ENCODE measurements at regions not wholly inside any gene's neighbourhood (a gene's known extent, or its start where the extent isn't known, plus 50 kb on each side); places are given as distances from the start of the nearest gene placed in this dataset.
"Not testable (repeated sequence)": the region's sequence is repeated elsewhere in the genome, so short reads cannot be mapped to it uniquely, and the experiment has no call there.

DNA sequence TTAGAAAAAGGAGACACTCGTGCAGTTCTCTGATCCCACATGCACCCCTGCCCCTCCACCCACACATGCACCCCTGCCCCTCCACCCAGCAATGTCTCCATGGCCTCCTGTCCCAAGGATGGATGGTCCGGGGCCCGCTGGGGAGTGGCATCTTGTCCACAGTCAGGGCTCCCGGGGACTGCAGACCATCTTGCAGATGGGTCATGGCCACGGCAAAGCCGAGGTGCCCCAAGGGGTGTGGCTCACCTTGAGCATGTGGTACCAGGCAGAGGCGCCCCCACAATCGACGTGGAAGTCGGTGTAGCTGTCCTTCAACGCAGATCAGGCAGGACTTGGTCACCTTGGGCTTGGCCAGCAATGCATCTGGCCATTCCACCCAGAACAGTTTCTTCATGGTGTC is 216.7 kb downstream of the TUBA3C start:
- no peaks in the 10 kb centered on the region for H3K9me3 ChIP-seq
- H3K4me1 Mint-ChIP-seq (ENCODE audit: low read depth, unreplicated experiment): no peaks in the 10 kb centered on the region
- TF ChIP-seq, protein P1, sequence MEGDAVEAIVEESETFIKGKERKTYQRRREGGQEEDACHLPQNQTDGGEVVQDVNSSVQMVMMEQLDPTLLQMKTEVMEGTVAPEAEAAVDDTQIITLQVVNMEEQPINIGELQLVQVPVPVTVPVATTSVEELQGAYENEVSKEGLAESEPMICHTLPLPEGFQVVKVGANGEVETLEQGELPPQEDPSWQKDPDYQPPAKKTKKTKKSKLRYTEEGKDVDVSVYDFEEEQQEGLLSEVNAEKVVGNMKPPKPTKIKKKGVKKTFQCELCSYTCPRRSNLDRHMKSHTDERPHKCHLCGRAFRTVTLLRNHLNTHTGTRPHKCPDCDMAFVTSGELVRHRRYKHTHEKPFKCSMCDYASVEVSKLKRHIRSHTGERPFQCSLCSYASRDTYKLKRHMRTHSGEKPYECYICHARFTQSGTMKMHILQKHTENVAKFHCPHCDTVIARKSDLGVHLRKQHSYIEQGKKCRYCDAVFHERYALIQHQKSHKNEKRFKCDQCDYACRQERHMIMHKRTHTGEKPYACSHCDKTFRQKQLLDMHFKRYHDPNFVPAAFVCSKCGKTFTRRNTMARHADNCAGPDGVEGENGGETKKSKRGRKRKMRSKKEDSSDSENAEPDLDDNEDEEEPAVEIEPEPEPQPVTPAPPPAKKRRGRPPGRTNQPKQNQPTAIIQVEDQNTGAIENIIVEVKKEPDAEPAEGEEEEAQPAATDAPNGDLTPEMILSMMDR (IDR thresholded peaks at IDR 0.05; ENCODE audit: insufficient read depth in 1 of 2, low read depth in 1 of 2, low read length in 1 of 2, severe bottlenecking in 1 of 2, unreplicated experiment in 1 of 2): no peak
- no peaks in the 10 kb centered on the region for H3K4me1 ChIP-seq
- CTCF ChIA-PET: no interaction called here
- no peak overlapping the region for H3K27ac Mint-ChIP-seq (ENCODE audit: unreplicated experiment)
- intact Hi-C loops (cut with micrococcal nuclease; ENCODE audit: unreplicated experiment): no loop called here
- BruUV-seq (replicated peaks): no TSS peak
- no peak overlapping the region for H3K4me3 Mint-ChIP-seq (ENCODE audit: unreplicated experiment)
- no peak overlapping the region for H3K4me3 ChIP-seq (ENCODE audit: low read depth, low read length)
- no peaks in the 10 kb centered on the region for H3K9me3 Mint-ChIP-seq (ENCODE audit: unreplicated experiment)
- H3K36me3 ChIP-seq (ENCODE audit: control insufficient read depth, insufficient read depth, low read length): no peaks in the 10 kb centered on the region
- POLR2A ChIA-PET: no interaction called here
- DNase-seq: no peak
- no peaks in the 10 kb centered on the region for H3K27me3 ChIP-seq (replicated peaks; ENCODE audit: control insufficient read depth, insufficient read depth, low read length)
- H3K27me3 Mint-ChIP-seq (ENCODE audit: insufficient read depth, unreplicated experiment): no peaks in the 10 kb centered on the region
- H3K36me3 Mint-ChIP-seq (ENCODE audit: insufficient read depth, unreplicated experiment): no peaks in the 10 kb centered on the region

DNA sequence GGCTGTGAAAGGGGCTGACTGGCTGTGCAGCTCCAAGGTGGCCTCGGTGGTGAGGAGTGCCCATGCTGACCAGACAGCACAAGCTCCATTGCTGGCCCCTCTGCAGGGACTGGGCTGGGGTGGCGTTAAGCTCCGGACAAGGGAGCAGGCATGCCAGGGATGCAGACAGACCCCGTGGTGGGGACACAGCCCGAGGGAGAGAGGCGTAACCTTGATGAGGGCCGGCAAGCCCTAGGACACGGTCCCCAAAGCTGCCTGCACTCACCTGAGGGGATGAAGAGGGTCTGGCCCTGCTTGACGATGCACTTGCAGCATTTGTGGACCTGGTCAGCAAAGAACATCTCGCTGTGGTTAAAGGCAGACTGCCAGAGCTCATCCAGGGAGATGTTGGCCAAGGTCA is 217.9 kb downstream of the TUBA3C start:
- CTCF ChIA-PET; DNase-seq; BruUV-seq (replicated peaks); H3K4me1 ChIP-seq; H3K9me3 Mint-ChIP-seq (ENCODE audit: unreplicated experiment); H3K27me3 Mint-ChIP-seq (ENCODE audit: insufficient read depth, unreplicated experiment); H3K4me1 Mint-ChIP-seq (ENCODE audit: low read depth, unreplicated experiment); H3K36me3 Mint-ChIP-seq (ENCODE audit: insufficient read depth, unreplicated experiment); H3K36me3 ChIP-seq (ENCODE audit: control insufficient read depth, insufficient read depth, low read length); H3K4me3 ChIP-seq (ENCODE audit: low read depth, low read length); intact Hi-C loops (cut with micrococcal nuclease; ENCODE audit: unreplicated experiment); POLR2A ChIA-PET; H3K27me3 ChIP-seq (replicated peaks; ENCODE audit: control insufficient read depth, insufficient read depth, low read length); H3K4me3 Mint-ChIP-seq (ENCODE audit: unreplicated experiment); H3K27ac Mint-ChIP-seq (ENCODE audit: unreplicated experiment); H3K9me3 ChIP-seq: not testable (repeated sequence)

DNA sequence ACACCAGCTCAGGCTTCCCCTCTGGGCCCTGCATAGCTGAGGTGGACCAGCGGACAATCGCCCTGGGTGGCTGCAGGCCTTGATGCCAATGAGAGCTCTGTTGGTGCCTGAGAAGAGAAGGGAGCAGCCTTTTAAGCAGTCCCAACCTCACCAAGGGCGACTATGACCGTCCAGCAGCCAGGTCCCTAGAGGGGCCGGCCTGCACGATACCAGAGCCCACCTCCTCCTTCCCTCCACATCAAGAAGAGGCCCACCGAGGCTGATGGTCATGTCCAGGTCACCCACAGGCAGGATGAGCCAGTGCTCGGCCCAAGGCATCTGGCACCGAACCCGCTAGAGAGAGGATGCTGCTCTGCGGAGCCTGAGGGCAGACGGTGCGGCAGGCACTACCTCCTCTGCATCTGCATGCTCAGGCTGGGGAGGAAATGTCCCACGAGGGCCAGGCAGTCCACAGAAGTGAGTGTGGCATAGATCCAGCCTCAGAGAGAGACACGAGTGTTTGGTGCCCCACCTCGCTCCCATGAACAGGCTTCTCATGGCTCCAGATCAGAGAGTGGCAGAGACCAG is 219.4 kb downstream of the TUBA3C start:
- intact Hi-C loops (cut with micrococcal nuclease; ENCODE audit: unreplicated experiment): no loop called here
- no peak overlapping the region for H3K4me3 ChIP-seq (ENCODE audit: low read depth, low read length)
- no peaks in the 10 kb centered on the region for H3K4me1 ChIP-seq
- TF ChIP-seq, protein P1 (IDR thresholded peaks at IDR 0.05; ENCODE audit: insufficient read depth in 1 of 2, low read depth in 1 of 2, low read length in 1 of 2, severe bottlenecking in 1 of 2, unreplicated experiment in 1 of 2): no peak
- no peak overlapping the region for H3K4me3 Mint-ChIP-seq (ENCODE audit: unreplicated experiment)
- peaks cover 2% of the 10 kb centered on the region for H3K9me3 Mint-ChIP-seq (ENCODE audit: unreplicated experiment)
- H3K9me3 ChIP-seq: peaks cover 10% of the 10 kb centered on the region
- ChIA-PET CTCF (no interaction called here), POLR2A (no interaction called here)
- H3K27me3 ChIP-seq (replicated peaks; ENCODE audit: control insufficient read depth, insufficient read depth, low read length): no peaks in the 10 kb centered on the region
- no peak overlapping the region for H3K27ac Mint-ChIP-seq (ENCODE audit: unreplicated experiment)
- DNase-seq: no peak
- no TSS peak for BruUV-seq (replicated peaks)
- no peaks in the 10 kb centered on the region for H3K36me3 ChIP-seq (ENCODE audit: control insufficient read depth, insufficient read depth, low read length)
- H3K27me3 Mint-ChIP-seq (ENCODE audit: insufficient read depth, unreplicated experiment): no peaks in the 10 kb centered on the region
- no peaks in the 10 kb centered on the region for H3K36me3 Mint-ChIP-seq (ENCODE audit: insufficient read depth, unreplicated experiment)
- no peaks in the 10 kb centered on the region for H3K4me1 Mint-ChIP-seq (ENCODE audit: low read depth, unreplicated experiment)
